ENCODE measurements at regions not wholly inside any gene's neighbourhood (a gene's known extent, or its start where the extent isn't known, plus 50 kb on each side); places are given as distances from the start of the nearest gene placed in this dataset.

- Histone ChIP-seq H3K79me2 (ENCODE audit: control insufficient read depth, insufficient read depth, low read length) (no peaks in the 10 kb centered on the region), H2AFZ (ENCODE audit: control insufficient read depth, low read length) (no peak overlapping the region), H3K4me3 (ENCODE audit: control insufficient read depth in 2 of 3, extremely low read depth in 1 of 3, insufficient read depth in 2 of 3, low read depth in 1 of 3, low read length in 3 of 3) (no peak overlapping the region), H3K9me1 (ENCODE audit: control insufficient read depth, extremely low read depth, insufficient read depth, low read length) (no peaks in the 10 kb centered on the region), H3K36me3 (ENCODE audit: control insufficient read depth in 2 of 2, extremely low read depth in 1 of 2, insufficient read depth in 2 of 2, low read length in 2 of 2) (no peaks in the 10 kb centered on the region), H3K27ac (ENCODE audit: control insufficient read depth, insufficient read depth, low read length) (no peak overlapping the region), H3K9ac (ENCODE audit: control insufficient read depth, extremely low read depth, insufficient read depth, low read length) (no peak overlapping the region), H3K9me3 (ENCODE audit: control insufficient read depth, low read depth, low read length) (no peaks in the 10 kb centered on the region), H4K20me1 (ENCODE audit: control insufficient read depth, extremely low read depth, insufficient read depth, low read length) (no peaks in the 10 kb centered on the region), H3K4me2 (ENCODE audit: control insufficient read depth, extremely low read depth, insufficient read depth, low read depth, low read length) (no peak overlapping the region), H3K4me1 (ENCODE audit: control insufficient read depth, extremely low read depth, insufficient read depth, low read length) (no peaks in the 10 kb centered on the region), H3K27me3 (ENCODE audit: control insufficient read depth, extremely low read depth, insufficient read depth, low read length) (no peaks in the 10 kb centered on the region)
- dilution Hi-C loops (cut with MboI; ENCODE audit: extremely low pct_ligation_motif_present, low sequenced_read_pairs): no loop called here
- FAIRE-seq (no peak), DNase-seq (ENCODE audit: low read depth, low spot score) (no peak)
- TF ChIP-seq CTCF (optimal IDR thresholded peaks at IDR 0.05 in 1 of 3, IDR thresholded peaks at IDR 0.05 in 1 of 3, conservative IDR thresholded peaks at IDR 0.05 in 1 of 3; ENCODE audit: extremely low read depth in 1 of 3, insufficient read depth in 2 of 3, low read length in 3 of 3): no peak
- TF ChIP-seq EZH2 (IDR thresholded peaks at IDR 0.05; ENCODE audit: low read length): no peak
Observed at GRCh38 chr6:76553256-76553655, 480.8 kb upstream of the IMPG1 start.

GRCh38 chr6:76552268-76552667, 479.8 kb upstream of the IMPG1 start:
- H3K4me3 ChIP-seq (ENCODE audit: control insufficient read depth in 2 of 3, extremely low read depth in 1 of 3, insufficient read depth in 2 of 3, low read depth in 1 of 3, low read length in 3 of 3): no peak overlapping the region
- no peaks in the 10 kb centered on the region for H3K79me2 ChIP-seq (ENCODE audit: control insufficient read depth, insufficient read depth, low read length)
- dilution Hi-C loops (cut with MboI; ENCODE audit: extremely low pct_ligation_motif_present, low sequenced_read_pairs): no loop called here
- no peak overlapping the region for H3K4me2 ChIP-seq (ENCODE audit: control insufficient read depth, extremely low read depth, insufficient read depth, low read depth, low read length)
- H3K9ac ChIP-seq (ENCODE audit: control insufficient read depth, extremely low read depth, insufficient read depth, low read length): no peak overlapping the region
- FAIRE-seq: no peak
- no peaks in the 10 kb centered on the region for H3K27me3 ChIP-seq (ENCODE audit: control insufficient read depth, extremely low read depth, insufficient read depth, low read length)
- H3K4me1 ChIP-seq (ENCODE audit: control insufficient read depth, extremely low read depth, insufficient read depth, low read length): no peaks in the 10 kb centered on the region
- no peaks in the 10 kb centered on the region for H3K9me3 ChIP-seq (ENCODE audit: control insufficient read depth, low read depth, low read length)
- no peak for DNase-seq (ENCODE audit: low read depth, low spot score)
- H3K27ac ChIP-seq (ENCODE audit: control insufficient read depth, insufficient read depth, low read length): no peak overlapping the region
- H3K36me3 ChIP-seq (ENCODE audit: control insufficient read depth in 2 of 2, extremely low read depth in 1 of 2, insufficient read depth in 2 of 2, low read length in 2 of 2): no peaks in the 10 kb centered on the region
- no peaks in the 10 kb centered on the region for H3K9me1 ChIP-seq (ENCODE audit: control insufficient read depth, extremely low read depth, insufficient read depth, low read length)
- no peaks in the 10 kb centered on the region for H4K20me1 ChIP-seq (ENCODE audit: control insufficient read depth, extremely low read depth, insufficient read depth, low read length)
- no peak overlapping the region for H2AFZ ChIP-seq (ENCODE audit: control insufficient read depth, low read length)
- TF ChIP-seq EZH2 (IDR thresholded peaks at IDR 0.05; ENCODE audit: low read length): no peak
- TF ChIP-seq CTCF (optimal IDR thresholded peaks at IDR 0.05 in 1 of 3, IDR thresholded peaks at IDR 0.05 in 1 of 3, conservative IDR thresholded peaks at IDR 0.05 in 1 of 3; ENCODE audit: extremely low read depth in 1 of 3, insufficient read depth in 2 of 3, low read length in 3 of 3): no peak

Measured in keratinocyte (primary cell).